ENCODE measurements at regions not wholly inside any gene's neighbourhood (a gene's known extent, or its start where the extent isn't known, plus 50 kb on each side); places are given as distances from the start of the nearest gene placed in this dataset.

- H3K4me3 ChIP-seq (ENCODE audit: insufficient read depth, low read length) = no peak overlapping the region
- no peak overlapping the region for H3K27ac ChIP-seq (ENCODE audit: low read depth, low read length)
- no peaks in the 10 kb centered on the region for H3K9me3 ChIP-seq (ENCODE audit: low read depth, low read length)
- no peaks in the 10 kb centered on the region for H3K36me3 ChIP-seq (ENCODE audit: insufficient read depth, low read length)
- TF ChIP-seq CTCF (IDR thresholded peaks at IDR 0.05; ENCODE audit: extremely low read depth, low read depth, low read length) = no peak
- no peaks in the 10 kb centered on the region for H4K20me1 ChIP-seq (ENCODE audit: insufficient read depth, low read length)
- no peak for DNase-seq (ENCODE audit: insufficient read length, low spot score, missing footprints)
- H3K4me1 ChIP-seq (ENCODE audit: insufficient read depth, low read length) = no peaks in the 10 kb centered on the region
- no peak overlapping the region for H2AFZ ChIP-seq (ENCODE audit: low read length)
- no peaks in the 10 kb centered on the region for H3K79me2 ChIP-seq (ENCODE audit: insufficient read depth, low read length)
- H3K4me2 ChIP-seq (ENCODE audit: insufficient read depth, low read length) = no peak overlapping the region
- H3K27me3 ChIP-seq (ENCODE audit: insufficient read depth, low read length) = no peaks in the 10 kb centered on the region
These were observed 228.5 kb upstream of the MME start for GRCh38 chr3:154851644-154852043.

- no peaks in the 10 kb centered on the region for H4K20me1 ChIP-seq (ENCODE audit: insufficient read depth, low read length)
- DNase-seq (ENCODE audit: insufficient read length, low spot score, missing footprints) = no peak
- H3K4me3 ChIP-seq (ENCODE audit: insufficient read depth, low read length) = no peak overlapping the region
- no peaks in the 10 kb centered on the region for H3K79me2 ChIP-seq (ENCODE audit: insufficient read depth, low read length)
- H3K27me3 ChIP-seq (ENCODE audit: insufficient read depth, low read length) = no peaks in the 10 kb centered on the region
- TF ChIP-seq CTCF (IDR thresholded peaks at IDR 0.05; ENCODE audit: extremely low read depth, low read depth, low read length) = no peak
- no peak overlapping the region for H3K27ac ChIP-seq (ENCODE audit: low read depth, low read length)
- H2AFZ ChIP-seq (ENCODE audit: low read length) = no peak overlapping the region
- no peaks in the 10 kb centered on the region for H3K9me3 ChIP-seq (ENCODE audit: low read depth, low read length)
- H3K4me1 ChIP-seq (ENCODE audit: insufficient read depth, low read length) = no peaks in the 10 kb centered on the region
- H3K4me2 ChIP-seq (ENCODE audit: insufficient read depth, low read length) = no peak overlapping the region
- H3K36me3 ChIP-seq (ENCODE audit: insufficient read depth, low read length) = no peaks in the 10 kb centered on the region
These were observed 229.2 kb upstream of the MME start for GRCh38 chr3:154850921-154851320.

GRCh38 chr3:154849408-154849807 is 230.7 kb upstream of the MME start:
- Histone ChIP-seq H3K4me1 (ENCODE audit: insufficient read depth, low read length) (no peaks in the 10 kb centered on the region), H3K79me2 (ENCODE audit: insufficient read depth, low read length) (no peaks in the 10 kb centered on the region), H3K27ac (ENCODE audit: low read depth, low read length) (no peak overlapping the region), H2AFZ (ENCODE audit: low read length) (no peak overlapping the region), H3K36me3 (ENCODE audit: insufficient read depth, low read length) (no peaks in the 10 kb centered on the region), H3K4me2 (ENCODE audit: insufficient read depth, low read length) (no peak overlapping the region), H3K27me3 (ENCODE audit: insufficient read depth, low read length) (no peaks in the 10 kb centered on the region), H3K9me3 (ENCODE audit: low read depth, low read length) (no peaks in the 10 kb centered on the region), H4K20me1 (ENCODE audit: insufficient read depth, low read length) (no peaks in the 10 kb centered on the region), H3K4me3 (ENCODE audit: insufficient read depth, low read length) (no peak overlapping the region)
- no peak for DNase-seq (ENCODE audit: insufficient read length, low spot score, missing footprints)
- TF ChIP-seq CTCF (IDR thresholded peaks at IDR 0.05; ENCODE audit: extremely low read depth, low read depth, low read length) = no peak

- no peak for TF ChIP-seq CTCF (IDR thresholded peaks at IDR 0.05; ENCODE audit: extremely low read depth, low read depth, low read length)
- H3K27ac ChIP-seq (ENCODE audit: low read depth, low read length) = no peak overlapping the region
- H3K36me3 ChIP-seq (ENCODE audit: insufficient read depth, low read length) = no peaks in the 10 kb centered on the region
- DNase-seq (ENCODE audit: insufficient read length, low spot score, missing footprints) = no peak
- no peaks in the 10 kb centered on the region for H3K79me2 ChIP-seq (ENCODE audit: insufficient read depth, low read length)
- H3K4me2 ChIP-seq (ENCODE audit: insufficient read depth, low read length) = no peak overlapping the region
- no peaks in the 10 kb centered on the region for H3K27me3 ChIP-seq (ENCODE audit: insufficient read depth, low read length)
- H3K9me3 ChIP-seq (ENCODE audit: low read depth, low read length) = no peaks in the 10 kb centered on the region
- H4K20me1 ChIP-seq (ENCODE audit: insufficient read depth, low read length) = no peaks in the 10 kb centered on the region
- H2AFZ ChIP-seq (ENCODE audit: low read length) = no peak overlapping the region
- no peak overlapping the region for H3K4me3 ChIP-seq (ENCODE audit: insufficient read depth, low read length)
- H3K4me1 ChIP-seq (ENCODE audit: insufficient read depth, low read length) = no peaks in the 10 kb centered on the region
These were observed 235.3 kb upstream of the MME start for GRCh38 chr3:154844863-154845262.
